ENCODE measurements at regions not wholly inside any gene's neighbourhood (a gene's known extent, or its start where the extent isn't known, plus 50 kb on each side); places are given as distances from the start of the nearest gene placed in this dataset.
"Not testable (repeated sequence)": the region's sequence is repeated elsewhere in the genome, so short reads cannot be mapped to it uniquely, and the experiment has no call there.

DNA sequence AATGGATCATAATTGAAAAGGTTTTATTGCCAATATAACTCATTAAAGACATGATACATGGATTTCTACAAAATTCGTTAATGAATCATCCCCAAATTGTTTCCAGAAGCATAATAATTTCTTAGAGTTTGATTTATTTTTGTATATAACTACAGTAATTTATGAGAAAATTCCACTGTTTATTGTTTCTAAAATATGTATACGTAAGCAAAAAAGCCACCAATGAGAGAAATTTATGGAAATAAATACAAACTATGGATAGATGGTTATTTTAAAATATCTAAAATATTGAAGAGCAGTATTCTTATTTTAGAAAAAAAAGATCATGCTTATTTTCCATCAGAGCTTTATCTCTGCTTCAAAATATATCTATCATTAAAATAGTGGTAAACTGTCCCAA, 260.0 kb upstream of the ZNF385D start:
- ChIA-PET CTCF (no interaction called here), POLR2A (no interaction called here)
- H3K4me3 ChIP-seq (ENCODE audit: low read depth, low read length), result no peak overlapping the region
- TF ChIP-seq, protein P1, sequence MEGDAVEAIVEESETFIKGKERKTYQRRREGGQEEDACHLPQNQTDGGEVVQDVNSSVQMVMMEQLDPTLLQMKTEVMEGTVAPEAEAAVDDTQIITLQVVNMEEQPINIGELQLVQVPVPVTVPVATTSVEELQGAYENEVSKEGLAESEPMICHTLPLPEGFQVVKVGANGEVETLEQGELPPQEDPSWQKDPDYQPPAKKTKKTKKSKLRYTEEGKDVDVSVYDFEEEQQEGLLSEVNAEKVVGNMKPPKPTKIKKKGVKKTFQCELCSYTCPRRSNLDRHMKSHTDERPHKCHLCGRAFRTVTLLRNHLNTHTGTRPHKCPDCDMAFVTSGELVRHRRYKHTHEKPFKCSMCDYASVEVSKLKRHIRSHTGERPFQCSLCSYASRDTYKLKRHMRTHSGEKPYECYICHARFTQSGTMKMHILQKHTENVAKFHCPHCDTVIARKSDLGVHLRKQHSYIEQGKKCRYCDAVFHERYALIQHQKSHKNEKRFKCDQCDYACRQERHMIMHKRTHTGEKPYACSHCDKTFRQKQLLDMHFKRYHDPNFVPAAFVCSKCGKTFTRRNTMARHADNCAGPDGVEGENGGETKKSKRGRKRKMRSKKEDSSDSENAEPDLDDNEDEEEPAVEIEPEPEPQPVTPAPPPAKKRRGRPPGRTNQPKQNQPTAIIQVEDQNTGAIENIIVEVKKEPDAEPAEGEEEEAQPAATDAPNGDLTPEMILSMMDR (IDR thresholded peaks at IDR 0.05; ENCODE audit: insufficient read depth, low read length, missing control alignments), result no peak
- DNase-seq (ENCODE audit: low read depth, low spot score), result no peak

DNA sequence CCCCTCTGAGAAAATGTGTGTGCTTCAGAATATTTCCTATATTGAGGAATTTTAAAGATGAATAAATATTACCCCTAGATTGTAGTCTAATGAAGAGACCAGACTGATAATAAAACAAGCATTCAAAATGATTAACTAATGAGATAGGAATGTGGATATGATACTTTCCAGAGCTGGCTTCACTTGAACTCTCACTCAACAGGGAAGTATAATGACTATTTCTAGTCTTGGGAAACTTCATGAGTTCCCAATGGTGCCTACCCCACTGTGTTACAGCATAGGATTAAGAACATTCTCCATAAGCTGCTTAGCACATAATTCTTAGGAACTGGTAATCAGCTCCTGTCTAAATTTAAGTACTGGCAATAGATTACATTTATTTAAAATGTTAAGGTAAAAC, 261.5 kb upstream of the ZNF385D start:
- H3K4me3 ChIP-seq (ENCODE audit: low read depth, low read length), result no peak overlapping the region
- ChIA-PET CTCF (no interaction called here), POLR2A (no interaction called here)
- TF ChIP-seq, protein P1 (IDR thresholded peaks at IDR 0.05; ENCODE audit: insufficient read depth, low read length, missing control alignments), result no peak
- DNase-seq (ENCODE audit: low read depth, low spot score), result peak; percentile 14

DNA sequence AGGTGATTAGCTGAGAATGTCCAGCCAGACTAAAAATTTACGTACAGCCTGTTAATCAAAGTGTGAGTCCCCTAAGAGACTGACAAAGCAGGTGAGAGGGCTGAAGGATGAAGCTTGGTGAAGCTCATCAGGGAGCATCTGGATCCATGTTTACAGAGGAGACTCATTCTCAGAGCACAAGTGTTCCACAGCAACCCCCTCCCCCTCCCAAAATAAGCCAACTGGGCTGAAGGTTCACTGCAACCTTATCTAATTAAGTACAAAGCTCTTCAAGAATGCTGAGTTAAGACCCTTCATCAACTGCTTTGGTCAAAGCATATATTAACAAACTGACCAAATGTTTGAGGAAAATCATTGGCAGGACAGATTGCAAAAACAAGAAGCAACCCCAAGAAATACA, 262.6 kb upstream of the ZNF385D start:
- TF ChIP-seq, protein P1 (IDR thresholded peaks at IDR 0.05; ENCODE audit: insufficient read depth, low read length, missing control alignments), result no peak
- DNase-seq (ENCODE audit: low read depth, low spot score), result no peak
- no peak overlapping the region for H3K4me3 ChIP-seq (ENCODE audit: low read depth, low read length)
- POLR2A ChIA-PET, result no interaction called here
- CTCF ChIA-PET, result no interaction called here

DNA sequence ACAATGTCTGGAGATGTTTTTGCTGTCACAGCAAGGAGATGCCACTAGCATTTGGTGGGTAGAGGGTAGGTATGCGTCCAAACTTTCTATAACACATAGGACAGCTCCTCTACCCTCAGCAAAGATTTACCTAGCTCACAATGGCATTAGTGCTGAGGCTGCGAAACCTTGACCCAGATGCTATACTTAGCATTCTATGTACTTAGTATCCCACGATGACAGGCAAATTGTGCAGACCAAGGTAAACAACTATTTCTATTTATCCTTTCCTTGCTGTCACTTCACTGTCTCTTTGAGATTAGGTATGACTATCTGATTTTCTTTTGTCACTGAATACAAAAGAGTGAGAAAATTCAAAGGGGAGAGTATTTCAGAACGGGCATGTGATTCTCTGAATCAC, 265.2 kb upstream of the ZNF385D start:
- DNase-seq (ENCODE audit: low read depth, low spot score), result no peak

DNA sequence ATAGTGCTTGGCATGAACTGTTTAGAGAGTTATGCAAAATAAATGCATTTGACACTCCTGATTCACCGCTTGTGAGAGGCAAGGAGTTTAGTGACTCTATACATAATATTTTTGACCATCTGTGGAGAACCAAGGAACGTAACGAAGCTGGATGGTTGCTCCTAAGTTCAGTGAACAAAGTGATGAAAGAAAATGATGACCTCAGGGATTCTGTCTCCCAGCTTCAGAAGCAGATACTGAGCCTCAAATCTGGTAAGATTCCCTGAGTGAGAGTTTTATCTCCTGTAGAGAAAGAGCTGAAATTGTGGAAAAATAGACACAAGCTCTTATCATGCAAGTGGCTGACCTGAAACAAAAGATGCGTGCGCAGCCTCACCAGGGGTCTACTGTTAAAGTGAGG, 273.6 kb upstream of the ZNF385D start:
- POLR2A ChIA-PET; DNase-seq (ENCODE audit: low read depth, low spot score); CTCF ChIA-PET; H3K4me3 ChIP-seq (ENCODE audit: low read depth, low read length): not testable (repeated sequence)

More for the DNA sequence above, 265.2 kb upstream of the ZNF385D start:
- TF ChIP-seq, protein P1 (IDR thresholded peaks at IDR 0.05; ENCODE audit: insufficient read depth, low read length, missing control alignments), result no peak
- ChIA-PET POLR2A (no interaction called here), CTCF (no interaction called here)
- no peak overlapping the region for H3K4me3 ChIP-seq (ENCODE audit: low read depth, low read length)

DNA sequence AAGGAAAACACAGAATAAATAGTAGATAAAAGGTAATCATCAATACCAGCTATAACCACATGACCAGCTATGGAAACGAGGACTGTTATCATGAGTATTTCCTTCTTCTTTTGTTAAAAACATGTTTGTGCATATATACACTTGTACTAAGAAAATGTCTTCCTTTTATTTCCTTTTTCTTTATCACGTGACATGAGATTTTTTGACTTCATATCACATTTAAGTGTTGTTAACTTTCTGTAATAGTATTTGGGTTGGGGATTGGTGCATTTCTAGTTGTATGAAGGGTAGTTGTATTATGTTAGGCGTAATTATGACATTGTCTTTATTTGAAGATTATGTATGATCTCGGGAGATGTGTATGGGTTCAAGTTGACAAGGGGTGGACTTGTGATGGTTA, 278.5 kb upstream of the ZNF385D start:
- ChIA-PET POLR2A (no interaction called here), CTCF (no interaction called here)
- no peak overlapping the region for H3K4me3 ChIP-seq (ENCODE audit: low read depth, low read length)
- DNase-seq (ENCODE audit: low read depth, low spot score), result no peak
- TF ChIP-seq, protein P1 (IDR thresholded peaks at IDR 0.05; ENCODE audit: insufficient read depth, low read length, missing control alignments), result no peak

DNA sequence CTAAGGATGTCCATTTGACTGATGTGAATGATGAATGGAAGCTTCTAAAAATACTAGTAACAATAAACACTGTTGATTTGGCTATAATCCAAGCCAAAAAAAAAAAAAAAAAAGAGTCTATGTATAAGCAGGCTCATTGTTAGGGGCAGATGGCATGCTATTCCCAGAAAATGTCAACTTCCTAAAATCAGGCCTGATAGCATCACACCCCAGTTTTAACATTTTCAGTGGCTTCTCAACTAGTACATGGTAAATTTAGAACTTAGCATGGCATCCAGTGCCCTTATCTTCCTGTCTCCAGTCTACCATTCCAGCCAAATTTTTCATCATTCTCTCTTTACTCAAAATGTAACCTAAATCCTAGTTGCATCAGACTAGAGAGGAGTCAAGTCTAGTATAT, 288.2 kb upstream of the ZNF385D start:
- DNase-seq (ENCODE audit: low read depth, low spot score), result no peak
- POLR2A ChIA-PET, result no interaction called here
- no peak overlapping the region for H3K4me3 ChIP-seq (ENCODE audit: low read depth, low read length)
- TF ChIP-seq, protein P1 (IDR thresholded peaks at IDR 0.05; ENCODE audit: insufficient read depth, low read length, missing control alignments), result no peak
- CTCF ChIA-PET, result no interaction called here
